SK-N-SH (cell line): ENCODE measurements at regions not wholly inside any gene's neighbourhood (a gene's known extent, or its start where the extent isn't known, plus 50 kb on each side); places are given as distances from the start of the nearest gene placed in this dataset.

ENCODE experiments used
- CTCF ChIA-PET: fragments of 300-600, 350-600 bp; formaldehyde crosslinking; extraction: SDS; loops from one replicate; lab custom pipeline; 2021; lab: Yijun Ruan, JAX
- POLR2A ChIA-PET: fragments of 350-600 bp; sonication (Branson Sonifier 250); formaldehyde crosslinking; extraction: SDS; loops from one replicate; lab custom pipeline; 2020; ENCODE audit warnings: antibody characterized with exemption, inconsistent platforms; lab: Yijun Ruan, JAX
- DNase-seq: peaks from one replicate; pipeline ENCODE4 v3.0.0; 2012
- H2AFZ ChIP-seq: fragments of 200-600 bp; sonication (generic); 2 replicates; pipeline ENCODE4 v1.8.1; 2016; ENCODE audit warnings: antibody characterized with exemption, mild to moderate bottlenecking, low read depth
- H3F3A ChIP-seq: fragments of 200-600 bp; sonication (generic); replicated peaks from 2 replicates; pipeline ENCODE3; 2016; ENCODE audit warnings: antibody characterized with exemption, mild to moderate bottlenecking; ENCODE audit not compliant: insufficient read depth
- H3K27ac ChIP-seq, 2 experiments: fragments of 200-500 bp in 1 of 2; fragments of 200-600 bp in 1 of 2; sonication (Bioruptor generic) in 1 of 2; sonication (generic), shearing (Covaris generic) in 1 of 2; 2 replicates each; pipeline versions ENCODE4 v1.5.1 to v1.6.1; 2014 to 2016; ENCODE audit warnings: low read depth in 2 of 2, inconsistent platforms in 1 of 2, low read length in 1 of 2, mild to moderate bottlenecking in 1 of 2, mixed read lengths in 1 of 2
- H3K27me3 ChIP-seq: fragments of 200-600 bp; sonication (generic), shearing (Covaris generic); 2 replicates; pipeline ENCODE4 v1.6.1; 2016; ENCODE audit warnings: mixed run types; ENCODE audit not compliant: insufficient read depth
- H3K36me3 ChIP-seq, 2 experiments: fragments of 200-500 bp in 1 of 2; fragments of 200-600 bp in 1 of 2; sonication (Bioruptor generic) in 1 of 2; sonication (generic) in 1 of 2; replicated peaks in 1 of 2; 2 replicates each; pipeline versions ENCODE3 to v1.5.1; 2014 to 2016; ENCODE audit warnings: low read length in 1 of 2, mild to moderate bottlenecking in 1 of 2; ENCODE audit not compliant: insufficient read depth in 2 of 2, control insufficient read depth in 1 of 2
- H3K4me1 ChIP-seq, 2 experiments: fragments of 200-500 bp in 1 of 2; fragments of 200-600 bp in 1 of 2; sonication (Bioruptor generic) in 1 of 2; sonication (generic), shearing (Covaris generic) in 1 of 2; 2 replicates each; pipeline versions ENCODE4 v1.5.1 to v1.6.1; 2014 to 2016; ENCODE audit warnings: low read depth in 1 of 2, low read length in 1 of 2, mixed run types in 1 of 2; ENCODE audit not compliant: insufficient read depth in 2 of 2, control insufficient read depth in 1 of 2
- H3K4me2 ChIP-seq: fragments of 200-600 bp; sonication (generic), shearing (Covaris generic); 2 replicates; pipeline ENCODE4 v1.6.1; 2017; ENCODE audit warnings: mixed run types
- H3K4me3 ChIP-seq, 2 experiments: fragments of 200-500 bp in 1 of 2; fragments of 200-600 bp in 1 of 2; sonication (Bioruptor generic) in 1 of 2; sonication (generic), shearing (Covaris generic) in 1 of 2; 2 replicates each; pipeline versions ENCODE4 v1.5.1 to v1.8.1; 2014 to 2016; ENCODE audit warnings: low read depth in 2 of 2, inconsistent platforms in 1 of 2, low read length in 1 of 2, mild to moderate bottlenecking in 1 of 2, mixed read lengths in 1 of 2, moderate library complexity in 1 of 2
- H3K79me2 ChIP-seq: fragments of 200-600 bp; sonication (generic); 2 replicates; pipeline ENCODE4 v1.8.1; 2017; ENCODE audit warnings: mild to moderate bottlenecking; ENCODE audit not compliant: insufficient read depth
- H3K9ac ChIP-seq: fragments of 200-600 bp; sonication (generic); 2 replicates; pipeline ENCODE4 v1.6.1; 2017; ENCODE audit warnings: mixed run types
- H3K9me2 ChIP-seq: fragments of 200-600 bp; sonication (generic); 2 replicates; pipeline ENCODE4 v1.6.1; 2017; ENCODE audit warnings: mixed run types
- H3K9me3 ChIP-seq: fragments of 200-600 bp; sonication (generic); 2 replicates; pipeline ENCODE4 v1.6.1; 2017; ENCODE audit warnings: mixed run types, mild to moderate bottlenecking, moderate library complexity
- H4K20me1 ChIP-seq: fragments of 200-600 bp; sonication (generic); 2 replicates; pipeline ENCODE4 v1.6.1; 2017; ENCODE audit warnings: mild to moderate bottlenecking, mixed run types; ENCODE audit not compliant: insufficient read depth
- FOSL2 ChIP-seq: IDR thresholded peaks from 2 replicates; pipeline ENCODE4 v1.4.0; 2012; ENCODE audit warnings: low read depth, mild to moderate bottlenecking, moderate library complexity, borderline replicate concordance
- FOXM1 ChIP-seq: IDR thresholded peaks from 2 replicates; pipeline ENCODE4 v1.4.0; 2012; ENCODE audit warnings: low read depth, mild to moderate bottlenecking
- NFIC ChIP-seq: IDR thresholded peaks from 2 replicates; pipeline ENCODE4 v1.4.0; 2012; ENCODE audit warnings: borderline replicate concordance
- NRF1 ChIP-seq: IDR thresholded peaks from 2 replicates; pipeline ENCODE4 v1.6.1; 2012; ENCODE audit warnings: low read depth, mild to moderate bottlenecking, low read length
- POLR2AphosphoS5 ChIP-seq: IDR thresholded peaks from 2 replicates; pipeline ENCODE4 v1.6.1; 2012; ENCODE audit warnings: low read depth, low read length
- RAD21 ChIP-seq: IDR thresholded peaks from 2 replicates; pipeline ENCODE4 v1.6.1; 2012; ENCODE audit warnings: mild to moderate bottlenecking, low read length
- RCOR1 ChIP-seq: fragments of 150-350 bp; IDR thresholded peaks from 2 replicates; pipeline ENCODE4 v1.6.1; 2017; ENCODE audit warnings: antibody characterized with exemption, low read length
- RFX5 ChIP-seq: IDR thresholded peaks from 2 replicates; pipeline ENCODE4 v1.6.1; 2012; ENCODE audit warnings: mild to moderate bottlenecking, improper control_type of control experiment, low read length
- SMC3 ChIP-seq: IDR thresholded peaks from 2 replicates; pipeline ENCODE4 v1.6.1; 2012; ENCODE audit warnings: low read depth, low read length, improper control_type of control experiment
- TAF1 ChIP-seq: IDR thresholded peaks from 2 replicates; pipeline ENCODE4 v1.6.1; 2012; ENCODE audit warnings: low read depth, mild to moderate bottlenecking, low read length, moderate library complexity, borderline replicate concordance
- TCF12 ChIP-seq: IDR thresholded peaks from 2 replicates; pipeline ENCODE4 v1.4.0; 2012
- WGBS: methylation state at CpG from one replicate; pipeline ENCODE4 v1.1.6; 2017; ENCODE audit warnings: low lambda C conversion rate; 5-methylcytosine and 5-hydroxymethylcytosine counted together
- TF ChIP-seq, protein P1 (sequence below): IDR thresholded peaks from 2 replicates; pipeline ENCODE4; 2012
- TF ChIP-seq, protein P2 (sequence below): IDR thresholded peaks from 2 replicates; pipeline ENCODE4 v1.4.0; 2012; ENCODE audit warnings: low read depth, borderline replicate concordance
- TF ChIP-seq, protein P3 (sequence below): IDR thresholded peaks from 2 replicates; pipeline ENCODE4 v1.6.1; 2012; ENCODE audit warnings: mild to moderate bottlenecking, low read depth, low read length, moderate library complexity
- TF ChIP-seq, protein P4 (sequence below): fragments of 150-350 bp; IDR thresholded peaks from 2 replicates; pipeline ENCODE4 v1.6.1; 2016; ENCODE audit warnings: mild to moderate bottlenecking, low read depth, low read length

DNA sequence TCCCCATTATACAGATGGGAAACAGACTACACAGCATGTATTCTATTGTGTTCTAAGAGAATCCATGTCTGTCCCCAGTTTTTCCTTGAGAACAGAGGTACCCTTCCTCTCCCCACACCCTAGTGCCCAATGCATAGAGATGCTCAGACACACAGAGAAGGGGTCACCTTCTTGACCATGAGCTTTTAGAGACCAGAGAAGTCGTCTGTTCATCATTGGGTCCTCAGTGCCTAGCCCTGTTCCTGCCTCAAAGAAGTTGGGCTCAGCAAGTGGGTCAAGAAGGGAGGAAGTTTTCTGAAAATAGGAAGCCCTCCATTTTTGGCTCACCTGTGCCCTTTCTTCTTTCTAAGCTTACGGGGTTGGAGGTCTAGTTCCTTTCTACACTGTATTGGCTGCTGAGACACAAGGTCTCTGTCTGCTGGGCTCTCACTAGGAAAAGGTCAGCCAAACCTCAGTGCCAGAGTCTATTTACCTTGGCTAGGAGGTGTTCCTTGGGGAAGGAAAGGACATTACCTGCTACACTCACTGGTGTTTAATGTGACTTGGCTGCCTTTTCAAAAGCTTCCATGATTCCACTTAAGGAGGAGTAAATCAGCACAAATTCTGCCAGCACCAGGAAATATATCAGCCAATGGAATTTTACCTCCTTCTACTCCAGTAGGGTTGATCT is 198.5 kb upstream of the PWP1 start:
- Histone ChIP-seq H3K4me3 (no peak overlapping the region), H4K20me1 (no peaks in the 10 kb centered on the region), H3K9me3 (no peaks in the 10 kb centered on the region), H3K4me1 (peaks cover 0 to under 1% of the 10 kb centered on the region in 2 experiments; a peak in 1 of 4 replicates), H3K27me3 (no peaks in the 10 kb centered on the region), H2AFZ (no peak overlapping the region), H3K79me2 (no peaks in the 10 kb centered on the region), H3K36me3 (no peaks in the 10 kb centered on the region), H3K4me2 (no peak overlapping the region), H3F3A (no peaks in the 10 kb centered on the region), H3K9me2 (no peaks in the 10 kb centered on the region), H3K9ac (no peak overlapping the region), H3K27ac (no peak overlapping the region)
- DNase-seq = no peak
- TF ChIP-seq RAD21 (no peak), TCF12 (no peak), RCOR1 (no peak), NRF1 (no peak), SMC3 (no peak), FOSL2 (no peak), FOXM1 (no peak), TAF1 (no peak), NFIC (no peak), RFX5 (no peak), POLR2AphosphoS5 (no peak)
- TF ChIP-seq, protein P1, sequence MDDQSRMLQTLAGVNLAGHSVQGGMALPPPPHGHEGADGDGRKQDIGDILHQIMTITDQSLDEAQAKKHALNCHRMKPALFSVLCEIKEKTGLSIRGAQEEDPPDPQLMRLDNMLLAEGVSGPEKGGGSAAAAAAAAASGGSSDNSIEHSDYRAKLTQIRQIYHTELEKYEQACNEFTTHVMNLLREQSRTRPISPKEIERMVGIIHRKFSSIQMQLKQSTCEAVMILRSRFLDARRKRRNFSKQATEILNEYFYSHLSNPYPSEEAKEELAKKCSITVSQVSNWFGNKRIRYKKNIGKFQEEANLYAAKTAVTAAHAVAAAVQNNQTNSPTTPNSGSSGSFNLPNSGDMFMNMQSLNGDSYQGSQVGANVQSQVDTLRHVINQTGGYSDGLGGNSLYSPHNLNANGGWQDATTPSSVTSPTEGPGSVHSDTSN = no peak
- TF ChIP-seq, protein P2, sequence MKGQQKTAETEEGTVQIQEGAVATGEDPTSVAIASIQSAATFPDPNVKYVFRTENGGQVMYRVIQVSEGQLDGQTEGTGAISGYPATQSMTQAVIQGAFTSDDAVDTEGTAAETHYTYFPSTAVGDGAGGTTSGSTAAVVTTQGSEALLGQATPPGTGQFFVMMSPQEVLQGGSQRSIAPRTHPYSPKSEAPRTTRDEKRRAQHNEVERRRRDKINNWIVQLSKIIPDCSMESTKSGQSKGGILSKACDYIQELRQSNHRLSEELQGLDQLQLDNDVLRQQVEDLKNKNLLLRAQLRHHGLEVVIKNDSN = no peak
- TF ChIP-seq, protein P3, sequence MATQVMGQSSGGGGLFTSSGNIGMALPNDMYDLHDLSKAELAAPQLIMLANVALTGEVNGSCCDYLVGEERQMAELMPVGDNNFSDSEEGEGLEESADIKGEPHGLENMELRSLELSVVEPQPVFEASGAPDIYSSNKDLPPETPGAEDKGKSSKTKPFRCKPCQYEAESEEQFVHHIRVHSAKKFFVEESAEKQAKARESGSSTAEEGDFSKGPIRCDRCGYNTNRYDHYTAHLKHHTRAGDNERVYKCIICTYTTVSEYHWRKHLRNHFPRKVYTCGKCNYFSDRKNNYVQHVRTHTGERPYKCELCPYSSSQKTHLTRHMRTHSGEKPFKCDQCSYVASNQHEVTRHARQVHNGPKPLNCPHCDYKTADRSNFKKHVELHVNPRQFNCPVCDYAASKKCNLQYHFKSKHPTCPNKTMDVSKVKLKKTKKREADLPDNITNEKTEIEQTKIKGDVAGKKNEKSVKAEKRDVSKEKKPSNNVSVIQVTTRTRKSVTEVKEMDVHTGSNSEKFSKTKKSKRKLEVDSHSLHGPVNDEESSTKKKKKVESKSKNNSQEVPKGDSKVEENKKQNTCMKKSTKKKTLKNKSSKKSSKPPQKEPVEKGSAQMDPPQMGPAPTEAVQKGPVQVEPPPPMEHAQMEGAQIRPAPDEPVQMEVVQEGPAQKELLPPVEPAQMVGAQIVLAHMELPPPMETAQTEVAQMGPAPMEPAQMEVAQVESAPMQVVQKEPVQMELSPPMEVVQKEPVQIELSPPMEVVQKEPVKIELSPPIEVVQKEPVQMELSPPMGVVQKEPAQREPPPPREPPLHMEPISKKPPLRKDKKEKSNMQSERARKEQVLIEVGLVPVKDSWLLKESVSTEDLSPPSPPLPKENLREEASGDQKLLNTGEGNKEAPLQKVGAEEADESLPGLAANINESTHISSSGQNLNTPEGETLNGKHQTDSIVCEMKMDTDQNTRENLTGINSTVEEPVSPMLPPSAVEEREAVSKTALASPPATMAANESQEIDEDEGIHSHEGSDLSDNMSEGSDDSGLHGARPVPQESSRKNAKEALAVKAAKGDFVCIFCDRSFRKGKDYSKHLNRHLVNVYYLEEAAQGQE = no peak
- TF ChIP-seq, protein P4, sequence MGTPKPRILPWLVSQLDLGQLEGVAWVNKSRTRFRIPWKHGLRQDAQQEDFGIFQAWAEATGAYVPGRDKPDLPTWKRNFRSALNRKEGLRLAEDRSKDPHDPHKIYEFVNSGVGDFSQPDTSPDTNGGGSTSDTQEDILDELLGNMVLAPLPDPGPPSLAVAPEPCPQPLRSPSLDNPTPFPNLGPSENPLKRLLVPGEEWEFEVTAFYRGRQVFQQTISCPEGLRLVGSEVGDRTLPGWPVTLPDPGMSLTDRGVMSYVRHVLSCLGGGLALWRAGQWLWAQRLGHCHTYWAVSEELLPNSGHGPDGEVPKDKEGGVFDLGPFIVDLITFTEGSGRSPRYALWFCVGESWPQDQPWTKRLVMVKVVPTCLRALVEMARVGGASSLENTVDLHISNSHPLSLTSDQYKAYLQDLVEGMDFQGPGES = no peak
- ChIA-PET POLR2A (no interaction called here), CTCF (interaction anchor here (0.7 to 1.4 kb wide), 3 partner anchors 85 to 121 kb away, joined by 3 read pairs; no protein-coding TSS in a partner anchor)
- 27% methylated on average over 2 of the region's 2 CpGs for WGBS
